ENCODE measurements at regions not wholly inside any gene's neighbourhood (a gene's known extent, or its start where the extent isn't known, plus 50 kb on each side); places are given as distances from the start of the nearest gene placed in this dataset.
"Not testable (repeated sequence)": the region's sequence is repeated elsewhere in the genome, so short reads cannot be mapped to it uniquely, and the experiment has no call there.

DNA sequence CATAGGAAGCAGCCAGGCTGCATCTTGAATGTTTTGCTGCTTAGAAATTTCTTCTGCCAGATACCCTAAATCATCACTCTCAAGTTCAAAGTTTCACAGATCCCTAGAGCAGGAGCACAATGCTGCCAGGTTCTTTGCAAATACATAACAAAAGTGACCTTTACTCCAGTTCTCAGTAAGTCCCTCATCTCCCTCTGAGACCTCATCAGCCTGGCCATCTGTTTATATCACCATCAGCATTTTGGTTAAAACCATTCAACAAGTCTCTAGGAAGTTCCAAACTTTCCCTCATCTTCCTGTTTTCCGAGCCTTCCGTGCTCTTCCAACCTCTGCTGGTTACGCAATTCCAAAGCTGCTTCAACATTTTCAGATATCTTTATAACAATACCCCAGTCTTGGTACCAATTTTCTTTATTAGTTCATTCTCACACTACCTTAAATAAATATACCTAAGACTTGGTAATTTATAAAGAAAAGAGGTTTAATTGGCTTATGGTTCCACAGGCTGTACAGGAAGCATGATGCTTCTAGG is 204.8 kb upstream of the STT3B start:
- POLR2A ChIA-PET; H3K4me3 Mint-ChIP-seq; H3K36me3 Mint-ChIP-seq (ENCODE audit: low read depth); H3K4me1 Mint-ChIP-seq; DNase-seq; H3K27me3 Mint-ChIP-seq; H3K27ac Mint-ChIP-seq: not testable (repeated sequence)
- CTCF ChIA-PET, result interaction anchor here (0.8 kb wide), 1 partner anchor 10 kb away, joined by 3 read pairs; no protein-coding TSS in a partner anchor
- H3K9me3 Mint-ChIP-seq, result peaks cover 18% of the 10 kb centered on the region

- no peaks in the 10 kb centered on the region for H3K27me3 Mint-ChIP-seq
- ChIA-PET POLR2A (no interaction called here), CTCF (interaction anchor here (0.6 to 1.4 kb wide), 2 partner anchors 38 to 127 kb away, joined by 3 read pairs; no protein-coding TSS in a partner anchor)
- H3K27ac Mint-ChIP-seq, result no peak overlapping the region
- peaks cover 26% of the 10 kb centered on the region for H3K9me3 Mint-ChIP-seq
- DNase-seq, result no peak
- H3K36me3 Mint-ChIP-seq (ENCODE audit: low read depth), result no peaks in the 10 kb centered on the region
- H3K4me1 Mint-ChIP-seq, result no peaks in the 10 kb centered on the region
- no peak overlapping the region for H3K4me3 Mint-ChIP-seq
Measured at GRCh38 chr3:31331278-31331677, 201.4 kb upstream of the STT3B start.

DNA sequence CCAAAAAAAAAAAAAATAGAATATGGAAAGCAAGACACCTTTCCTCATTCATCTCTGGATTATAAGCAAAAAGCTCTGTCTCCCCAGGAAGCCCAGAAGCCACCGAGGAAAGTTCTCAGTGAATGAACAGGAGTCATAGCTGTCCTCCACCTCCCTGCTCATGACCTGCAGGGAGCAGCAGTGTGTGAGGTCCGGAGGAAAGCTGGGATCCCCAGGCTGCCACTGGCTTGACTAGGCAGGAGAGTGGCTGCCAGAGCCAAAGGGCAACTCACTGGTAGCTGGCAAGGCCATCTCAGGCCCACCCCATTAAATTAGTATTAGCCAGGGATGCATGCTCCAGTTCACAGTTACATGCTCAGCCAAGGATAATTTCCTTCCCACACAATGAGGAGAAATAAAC is 191.6 kb upstream of the STT3B start:
- Mint-ChIP-seq H3K4me3 (no peak overlapping the region), H3K4me1 (no peaks in the 10 kb centered on the region), H3K27ac (no peak overlapping the region), H3K9me3 (peaks cover 8% of the 10 kb centered on the region), H3K36me3 (ENCODE audit: low read depth) (peaks cover 2% of the 10 kb centered on the region), H3K27me3 (no peaks in the 10 kb centered on the region)
- no peak for DNase-seq
- CTCF ChIA-PET, result interaction anchor here (0.6 to 0.8 kb wide), 2 partner anchors 8 to 728 kb away, joined by 3 to 5 read pairs; no protein-coding TSS in a partner anchor
- POLR2A ChIA-PET, result no interaction called here

DNA sequence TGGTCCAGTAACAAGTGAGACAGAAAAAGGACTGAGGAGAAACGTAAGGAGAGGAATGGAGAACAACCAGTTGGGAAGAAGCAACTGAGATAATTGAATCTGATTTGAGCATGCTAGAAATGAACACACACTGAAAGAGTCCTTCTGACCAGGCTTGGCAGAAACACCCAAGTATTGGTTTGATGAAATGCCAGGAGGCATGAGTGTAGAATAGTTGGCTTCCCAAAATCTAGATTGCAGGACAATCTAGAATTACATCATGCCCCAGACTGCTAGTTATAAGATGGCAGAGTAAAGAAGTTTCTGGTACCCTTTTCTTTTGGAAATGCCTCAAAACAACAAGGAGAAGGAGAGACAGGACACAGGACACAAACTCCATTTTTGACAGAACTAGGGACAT is 189.7 kb upstream of the STT3B start:
- ChIA-PET POLR2A (no interaction called here), CTCF (no interaction called here)
- Mint-ChIP-seq H3K4me1 (no peaks in the 10 kb centered on the region), H3K9me3 (peaks cover 10% of the 10 kb centered on the region), H3K36me3 (ENCODE audit: low read depth) (peaks cover 2% of the 10 kb centered on the region), H3K4me3 (no peak overlapping the region), H3K27me3 (no peaks in the 10 kb centered on the region), H3K27ac (no peak overlapping the region)
- no peak for DNase-seq

DNA sequence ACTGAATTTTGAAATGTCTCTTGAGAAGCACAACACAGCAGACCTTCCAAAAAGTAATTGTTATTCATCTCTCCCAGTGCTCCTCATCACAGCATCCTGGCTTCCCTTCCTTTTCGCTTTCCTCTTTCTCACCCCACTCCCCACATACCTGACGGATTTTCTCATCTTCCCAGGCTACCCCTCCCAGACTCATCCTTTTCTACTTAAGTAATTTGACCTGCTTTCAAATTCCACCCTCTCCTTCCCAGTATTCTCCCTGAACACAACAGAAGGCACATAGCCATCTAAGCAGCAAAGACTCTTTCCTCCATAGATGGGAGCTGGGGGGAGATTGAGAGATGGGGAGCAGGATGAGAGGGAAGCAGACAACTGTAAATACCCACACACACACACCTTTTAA is 187.1 kb upstream of the STT3B start:
- ChIA-PET CTCF (no interaction called here), POLR2A (no interaction called here)
- Mint-ChIP-seq H3K27me3 (no peaks in the 10 kb centered on the region), H3K27ac (no peak overlapping the region), H3K9me3 (peaks cover 10% of the 10 kb centered on the region), H3K4me3 (no peak overlapping the region), H3K4me1 (no peaks in the 10 kb centered on the region), H3K36me3 (ENCODE audit: low read depth) (peaks cover 2% of the 10 kb centered on the region)
- no peak for DNase-seq

DNA sequence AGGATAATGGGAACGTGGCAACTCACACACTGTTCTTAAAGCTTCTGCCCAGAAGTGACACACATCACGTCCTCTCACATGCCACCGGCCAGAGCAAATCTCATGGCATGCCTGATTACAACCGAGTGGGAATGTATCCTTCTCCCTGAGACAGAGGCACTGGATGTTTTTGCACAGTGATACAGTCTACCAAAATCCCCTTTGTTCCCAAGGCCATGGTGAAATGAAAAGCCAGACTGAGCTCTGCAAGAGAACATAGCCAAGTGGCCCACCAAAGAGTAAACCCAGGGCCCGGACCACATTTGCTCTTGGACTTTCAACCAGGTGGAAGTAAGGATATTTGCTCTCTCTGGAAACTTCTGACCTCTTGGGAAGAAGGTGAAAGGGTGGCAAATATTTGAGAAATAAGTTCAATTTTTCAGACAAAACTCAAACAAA is 186.2 kb upstream of the STT3B start:
- no peak overlapping the region for H3K27ac Mint-ChIP-seq
- DNase-seq, result no peak
- no peaks in the 10 kb centered on the region for H3K4me1 Mint-ChIP-seq
- CTCF ChIA-PET, result no interaction called here
- H3K27me3 Mint-ChIP-seq, result no peaks in the 10 kb centered on the region
- peaks cover 2% of the 10 kb centered on the region for H3K36me3 Mint-ChIP-seq (ENCODE audit: low read depth)
- H3K4me3 Mint-ChIP-seq, result no peak overlapping the region
- H3K9me3 Mint-ChIP-seq, result peaks cover 10% of the 10 kb centered on the region
- POLR2A ChIA-PET, result no interaction called here

DNA sequence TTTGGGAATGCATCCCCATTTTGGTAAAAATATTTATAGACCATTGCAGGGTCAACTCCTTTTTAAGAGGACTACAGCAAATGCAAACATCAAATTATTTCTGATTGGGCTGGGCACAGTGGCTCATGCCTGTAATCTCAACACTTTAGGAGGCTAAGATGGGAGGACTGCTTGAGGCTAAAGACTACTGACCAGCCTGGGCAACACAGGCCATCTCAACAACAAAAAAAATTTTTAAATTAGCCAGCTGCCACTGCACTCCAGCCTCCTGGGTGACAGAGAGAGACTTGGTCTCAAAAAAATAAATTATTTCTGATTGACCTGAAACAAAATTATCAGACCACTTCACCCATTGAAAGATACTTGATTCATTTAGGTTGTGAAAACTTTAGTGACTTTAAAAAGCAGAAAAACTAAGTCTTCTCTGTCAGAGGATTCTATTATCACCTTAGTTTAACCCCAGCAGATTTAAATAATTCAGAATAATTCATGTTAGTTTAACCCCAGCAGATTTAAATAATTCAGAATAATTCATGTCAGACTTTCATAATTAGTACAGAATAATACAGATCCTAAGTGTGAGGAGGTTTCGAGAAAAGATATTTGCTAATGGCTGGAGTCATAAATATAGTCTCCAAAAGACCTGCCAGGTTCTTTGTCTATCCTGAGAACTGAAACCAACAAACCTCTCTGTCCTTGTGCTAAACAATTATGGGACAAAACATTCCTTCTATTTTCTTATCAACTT is 183.6 kb upstream of the STT3B start:
- peaks cover 2% of the 10 kb centered on the region for H3K36me3 Mint-ChIP-seq (ENCODE audit: low read depth)
- ChIA-PET CTCF (no interaction called here), POLR2A (no interaction called here)
- no peak for DNase-seq
- H3K4me3 Mint-ChIP-seq, result no peak overlapping the region
- no peaks in the 10 kb centered on the region for H3K27me3 Mint-ChIP-seq
- H3K4me1 Mint-ChIP-seq, result no peaks in the 10 kb centered on the region
- H3K9me3 Mint-ChIP-seq, result peaks cover 19% of the 10 kb centered on the region
- H3K27ac Mint-ChIP-seq, result no peak overlapping the region

- H3K27ac Mint-ChIP-seq, result no peak overlapping the region
- no peak overlapping the region for H3K4me3 Mint-ChIP-seq
- peaks cover 18% of the 10 kb centered on the region for H3K9me3 Mint-ChIP-seq
- CTCF ChIA-PET, result no interaction called here
- no peaks in the 10 kb centered on the region for H3K4me1 Mint-ChIP-seq
- POLR2A ChIA-PET, result no interaction called here
- H3K36me3 Mint-ChIP-seq (ENCODE audit: low read depth), result no peaks in the 10 kb centered on the region
- DNase-seq, result no peak
- no peaks in the 10 kb centered on the region for H3K27me3 Mint-ChIP-seq
Measured at GRCh38 chr3:31350307-31350706, 182.4 kb upstream of the STT3B start.

- Mint-ChIP-seq H3K9me3 (peaks cover 26% of the 10 kb centered on the region), H3K27me3 (no peaks in the 10 kb centered on the region), H3K4me1 (peaks cover 5% of the 10 kb centered on the region), H3K36me3 (ENCODE audit: low read depth) (peaks cover 8% of the 10 kb centered on the region), H3K27ac (no peak overlapping the region), H3K4me3 (no peak overlapping the region)
- ChIA-PET POLR2A (no interaction called here), CTCF (interaction anchor here (0.9 kb wide), 1 partner anchor 110 kb away, joined by 3 read pairs; no protein-coding TSS in a partner anchor)
- DNase-seq, result no peak
Measured at GRCh38 chr3:31352331-31352730, 180.4 kb upstream of the STT3B start.

GRCh38 chr3:31353166-31353565 is 179.6 kb upstream of the STT3B start:
- Mint-ChIP-seq H3K36me3 (ENCODE audit: low read depth) (peaks cover 8% of the 10 kb centered on the region), H3K9me3 (peaks cover 20% of the 10 kb centered on the region), H3K4me3 (no peak overlapping the region), H3K27me3 (no peaks in the 10 kb centered on the region), H3K4me1 (peaks cover 12% of the 10 kb centered on the region), H3K27ac (no peak overlapping the region)
- POLR2A ChIA-PET, result no interaction called here
- DNase-seq, result no peak
- CTCF ChIA-PET, result interaction anchor here (0.9 kb wide), 1 partner anchor 109 kb away, joined by 3 read pairs; no protein-coding TSS in a partner anchor

DNA sequence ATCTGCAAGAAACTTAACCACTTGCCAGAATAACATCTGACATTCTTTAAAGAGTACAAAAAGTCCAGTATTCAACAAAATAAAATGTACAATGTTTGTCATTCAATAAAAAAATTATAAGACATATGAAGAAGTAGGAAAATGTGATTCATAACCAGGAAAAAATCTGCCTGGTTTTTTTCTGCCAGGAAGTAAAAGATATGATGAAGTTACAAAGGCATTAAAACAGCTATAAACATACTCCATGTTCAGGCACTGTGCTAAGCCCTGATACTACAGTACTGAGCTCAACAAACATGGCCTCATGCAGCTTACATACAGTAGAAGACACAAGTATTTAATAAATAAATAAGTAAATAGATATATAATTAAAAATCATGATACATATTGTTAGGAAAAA is 178.4 kb upstream of the STT3B start:
- peaks cover 8% of the 10 kb centered on the region for H3K36me3 Mint-ChIP-seq (ENCODE audit: low read depth)

GRCh38 chr3:31355807-31356206 is 176.9 kb upstream of the STT3B start:
- H3K4me3 Mint-ChIP-seq, result no peak overlapping the region
- ChIA-PET POLR2A (no interaction called here), CTCF (no interaction called here)
- H3K27me3 Mint-ChIP-seq, result no peaks in the 10 kb centered on the region
- H3K9me3 Mint-ChIP-seq, result peaks cover 20% of the 10 kb centered on the region
- peaks cover 14% of the 10 kb centered on the region for H3K4me1 Mint-ChIP-seq
- no peak for DNase-seq
- H3K36me3 Mint-ChIP-seq (ENCODE audit: low read depth), result peaks cover 8% of the 10 kb centered on the region
- H3K27ac Mint-ChIP-seq, result no peak overlapping the region

More for the DNA sequence above, 178.4 kb upstream of the STT3B start:
- no peak overlapping the region for H3K27ac Mint-ChIP-seq
- H3K4me1 Mint-ChIP-seq, result peaks cover 13% of the 10 kb centered on the region
- no peak for DNase-seq
- ChIA-PET POLR2A (no interaction called here), CTCF (no interaction called here)
- no peaks in the 10 kb centered on the region for H3K27me3 Mint-ChIP-seq
- H3K4me3 Mint-ChIP-seq, result no peak overlapping the region
- H3K9me3 Mint-ChIP-seq, result peaks cover 20% of the 10 kb centered on the region

GRCh38 chr3:31356941-31357340 is 175.8 kb upstream of the STT3B start:
- Mint-ChIP-seq H3K27me3 (no peaks in the 10 kb centered on the region), H3K4me3 (no peak overlapping the region), H3K9me3 (peaks cover 20% of the 10 kb centered on the region), H3K4me1 (peaks cover 15% of the 10 kb centered on the region), H3K36me3 (ENCODE audit: low read depth) (peaks cover 8% of the 10 kb centered on the region), H3K27ac (no peak overlapping the region)
- no peak for DNase-seq
- CTCF ChIA-PET, result no interaction called here
- POLR2A ChIA-PET, result no interaction called here

DNA sequence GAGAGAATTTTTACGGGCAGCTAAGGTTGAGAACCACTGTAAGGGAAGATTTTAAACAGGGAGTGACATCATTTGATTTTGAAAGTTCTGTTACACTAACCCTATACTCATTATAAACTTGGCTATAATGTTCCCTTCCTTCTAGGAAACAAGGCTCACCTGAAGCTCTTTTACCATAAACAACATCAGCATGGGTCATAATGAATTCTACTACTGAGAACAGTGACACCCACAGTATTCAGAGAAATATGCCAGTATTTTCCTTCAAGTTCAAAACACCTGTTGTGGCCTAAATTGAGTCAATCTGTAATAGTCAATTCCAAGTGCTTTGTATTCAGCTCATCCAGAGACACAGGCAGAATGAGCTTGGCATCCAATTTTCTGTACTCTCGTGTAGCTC is 175.3 kb upstream of the STT3B start:
- no peak for DNase-seq
- POLR2A ChIA-PET, result no interaction called here
- Mint-ChIP-seq H3K9me3 (peaks cover 20% of the 10 kb centered on the region), H3K36me3 (ENCODE audit: low read depth) (peaks cover 8% of the 10 kb centered on the region), H3K4me1 (peaks cover 15% of the 10 kb centered on the region), H3K4me3 (no peak overlapping the region), H3K27me3 (no peaks in the 10 kb centered on the region), H3K27ac (no peak overlapping the region)
- CTCF ChIA-PET, result interaction anchor here (1.3 kb wide), 1 partner anchor 175 kb away, joined by 3 read pairs; no protein-coding TSS in a partner anchor

All from activated CD4-positive, alpha-beta T cell treated with anti-CD3 and anti-CD28 coated beads, Interleukin-2, amount 10 ng/mL, durations not matched to agents 7 days and 5 days (primary cell).